CD4-positive, alpha-beta T cell (primary cell): ENCODE measurements at regions not wholly inside any gene's neighbourhood (a gene's known extent, or its start where the extent isn't known, plus 50 kb on each side); places are given as distances from the start of the nearest gene placed in this dataset.

Source experiments
- ATAC-seq: fragments of 200-7000 bp; cut with Tn5 transposase; one replicate; pipeline ENCODE4 v1.10.0; 2022; ENCODE audit warnings: mild to moderate bottlenecking; ENCODE audit not compliant: poor library complexity
- CTCF ChIA-PET: fragments of 350-600 bp; sonication (Branson Sonifier 250); formaldehyde crosslinking; loops from one replicate; lab custom pipeline; 2021; ENCODE audit warnings: antibody characterized with exemption, inconsistent platforms; lab: Charles Lee
- POLR2A ChIA-PET: fragments of 350-600 bp; sonication (Branson Sonifier 250); formaldehyde crosslinking; loops from one replicate; lab custom pipeline; 2021; ENCODE audit warnings: antibody characterized with exemption, inconsistent platforms; lab: Charles Lee
- DNase-seq, 14 experiments: peaks; one replicate each; pipeline ENCODE4 v3.0.0-alpha.2; 2013 to 2020; ENCODE audit warnings: mixed read lengths in 2 of 14
- H3K27ac ChIP-seq, 2 donors: one replicate each; pipeline versions ENCODE4 v1.5.1 to v1.7.0; 2013; ENCODE audit warnings: low read length in 2 of 2, low read depth in 1 of 2, mild to moderate bottlenecking in 1 of 2
- H3K27me3 ChIP-seq, 2 experiments: 1 replicate in 1 of 2; 2 replicates in 1 of 2; pipeline versions ENCODE4 v1.6.1 to v1.7.0; 2013; ENCODE audit warnings: low read length in 2 of 2, control low read depth in 1 of 2, mild to moderate bottlenecking in 1 of 2, moderate library complexity in 1 of 2; ENCODE audit not compliant: insufficient read depth in 2 of 2, control insufficient read depth in 1 of 2
- H3K36me3 ChIP-seq: one replicate; pipeline ENCODE4 v1.6.1; 2013; ENCODE audit warnings: low read length, control low read depth; ENCODE audit not compliant: insufficient read depth
- H3K4me1 ChIP-seq: one replicate; pipeline ENCODE4 v1.6.1; 2013; ENCODE audit warnings: low read length, control low read depth; ENCODE audit not compliant: insufficient read depth
- H3K4me3 ChIP-seq: one replicate; pipeline ENCODE4 v1.5.1; 2013; ENCODE audit warnings: mild to moderate bottlenecking, low read length, moderate library complexity
- H3K9me3 ChIP-seq, 2 experiments: 1 replicate in 1 of 2; 2 replicates in 1 of 2; pipeline versions ENCODE4 v1.6.1 to v1.7.0; 2013; ENCODE audit warnings: low read length in 2 of 2, mild to moderate bottlenecking in 2 of 2, control low read depth in 1 of 2, moderate library complexity in 1 of 2; ENCODE audit not compliant: control insufficient read depth in 1 of 2, insufficient read depth in 1 of 2
- H3K27ac Mint-ChIP-seq: one replicate; pipeline ENCODE4 v1.8.0; 2020; ENCODE audit warnings: mixed read lengths
- H3K27me3 Mint-ChIP-seq: one replicate; pipeline ENCODE4 v1.8.0; 2021; ENCODE audit warnings: mixed read lengths
- H3K36me3 Mint-ChIP-seq: one replicate; pipeline ENCODE4 v1.8.0; 2021; ENCODE audit warnings: low read depth, mixed read lengths
- H3K4me1 Mint-ChIP-seq: one replicate; pipeline ENCODE4 v1.8.0; 2021; ENCODE audit warnings: low read depth, mixed read lengths
- H3K4me3 Mint-ChIP-seq: one replicate; pipeline ENCODE4 v1.8.0; 2020; ENCODE audit warnings: mild to moderate bottlenecking, mixed read lengths
- H3K9me3 Mint-ChIP-seq: one replicate; pipeline ENCODE4 v1.8.0; 2020; ENCODE audit warnings: mixed read lengths
- CTCF ChIP-seq: fragments of 200-600 bp; IDR thresholded peaks from one replicate; pipeline ENCODE4 v1.8.0; 2022; ENCODE audit warnings: antibody characterized with exemption, mild to moderate bottlenecking
- intact Hi-C, 2 experiments: fragments of 100-400 bp; cut with DNase I in 1 of 2; cut with micrococcal nuclease in 1 of 2; formaldehyde crosslinking; loops; one replicate each; pipeline versions ENCODE4 v1.15.1 to v1.9.0; 2023 to 2025; cut with DNase I, micrococcal nuclease

- intact Hi-C loops: no loop called here
- ChIA-PET POLR2A (no interaction called here), CTCF (no interaction called here)
- ATAC-seq (no peak), DNase-seq (no peak)
- no peak overlapping the region for H3K4me3 ChIP-seq
- H3K27me3 Mint-ChIP-seq: no peaks in the 10 kb centered on the region
- H3K36me3 ChIP-seq: no peaks in the 10 kb centered on the region
- no peaks in the 10 kb centered on the region for H3K36me3 Mint-ChIP-seq
- no peak overlapping the region for H3K27ac ChIP-seq
- H3K4me1 ChIP-seq: no peaks in the 10 kb centered on the region
- H3K4me3 Mint-ChIP-seq: no peak overlapping the region
- H3K27me3 ChIP-seq: no peaks in the 10 kb centered on the region
- TF ChIP-seq CTCF: no peak
- peaks cover 2% of the 10 kb centered on the region for H3K9me3 Mint-ChIP-seq
- H3K4me1 Mint-ChIP-seq: no peaks in the 10 kb centered on the region
- H3K9me3 ChIP-seq: no peaks in the 10 kb centered on the region
- no peak overlapping the region for H3K27ac Mint-ChIP-seq
These were observed 1227.7 kb downstream of the EFNB2 start for GRCh38 chr13:105307776-105308175.

- H3K36me3 ChIP-seq: no peaks in the 10 kb centered on the region
- no peak overlapping the region for H3K4me3 ChIP-seq
- CTCF ChIA-PET: no interaction called here
- H3K27ac ChIP-seq: no peak overlapping the region
- no peaks in the 10 kb centered on the region for H3K4me1 ChIP-seq
- H3K27me3 ChIP-seq: no peaks in the 10 kb centered on the region
- no peaks in the 10 kb centered on the region for H3K4me1 Mint-ChIP-seq
- no peaks in the 10 kb centered on the region for H3K27me3 Mint-ChIP-seq
- no peak for TF ChIP-seq CTCF
- H3K4me3 Mint-ChIP-seq: no peak overlapping the region
- no peak for DNase-seq
- H3K27ac Mint-ChIP-seq: no peak overlapping the region
- no peaks in the 10 kb centered on the region for H3K9me3 Mint-ChIP-seq
- POLR2A ChIA-PET: no interaction called here
- ATAC-seq: no peak
- intact Hi-C loops: no loop called here
- no peaks in the 10 kb centered on the region for H3K36me3 Mint-ChIP-seq
- H3K9me3 ChIP-seq: no peaks in the 10 kb centered on the region
These were observed 1237.6 kb downstream of the EFNB2 start for GRCh38 chr13:105297839-105298238.

GRCh38 chr13:105291987-105292386, 1243.5 kb downstream of the EFNB2 start:
- no peak for ATAC-seq
- ChIA-PET CTCF (no interaction called here), POLR2A (no interaction called here)
- Mint-ChIP-seq H3K4me1 (no peaks in the 10 kb centered on the region), H3K27ac (no peak overlapping the region), H3K9me3 (no peaks in the 10 kb centered on the region), H3K36me3 (no peaks in the 10 kb centered on the region), H3K4me3 (no peak overlapping the region), H3K27me3 (no peaks in the 10 kb centered on the region)
- TF ChIP-seq CTCF: no peak
- H3K27ac ChIP-seq: no peak overlapping the region
- no peaks in the 10 kb centered on the region for H3K4me1 ChIP-seq
- no peaks in the 10 kb centered on the region for H3K9me3 ChIP-seq
- no peak overlapping the region for H3K4me3 ChIP-seq
- DNase-seq: no peak
- H3K36me3 ChIP-seq: no peaks in the 10 kb centered on the region
- intact Hi-C loops: no loop called here
- no peaks in the 10 kb centered on the region for H3K27me3 ChIP-seq
